SU-DHL-6 (cell line): ENCODE measurements at regions not wholly inside any gene's neighbourhood (a gene's known extent, or its start where the extent isn't known, plus 50 kb on each side); places are given as distances from the start of the nearest gene placed in this dataset.

Experiments used
- H2AFZ ChIP-seq: fragments of 200-600 bp; sonication (generic); 2 replicates; pipeline ENCODE4 v1.6.1; 2014; ENCODE audit warnings: low read depth, mild to moderate bottlenecking, moderate library complexity, mixed read lengths, antibody characterized with exemption, low read length; ENCODE audit not compliant: severe bottlenecking
- H3F3A ChIP-seq: fragments of 200-600 bp; shearing (Covaris generic); 2 replicates; pipeline ENCODE4 v1.6.0; 2016; ENCODE audit warnings: antibody characterized with exemption, mild to moderate bottlenecking; ENCODE audit not compliant: insufficient read depth
- H3K27ac ChIP-seq: fragments of 200-600 bp; sonication (generic); 2 replicates; pipeline ENCODE4 v1.5.1; 2016; ENCODE audit warnings: low read depth, mild to moderate bottlenecking, low read length, moderate library complexity, mixed read lengths
- H3K27me3 ChIP-seq: fragments of 200-600 bp; sonication (generic), shearing (Covaris generic); 2 replicates; pipeline ENCODE4 v1.6.0; 2014; ENCODE audit warnings: mild to moderate bottlenecking, low read length
- H3K36me3 ChIP-seq: fragments of 200-600 bp; sonication (generic); 2 replicates; pipeline ENCODE4 v1.6.1; 2014; ENCODE audit warnings: mild to moderate bottlenecking, low read length, mixed read lengths
- H3K4me2 ChIP-seq: fragments of 300-600, 200-600 bp; shearing (Covaris generic), sonication (generic); 2 replicates; pipeline ENCODE4 v1.6.0; 2014; ENCODE audit warnings: low read length, low read depth, mild to moderate bottlenecking; ENCODE audit not compliant: poor library complexity, severe bottlenecking
- H3K4me3 ChIP-seq: fragments of 200-600 bp; sonication (generic); 2 replicates; pipeline ENCODE4 v1.5.1; 2014; ENCODE audit warnings: antibody characterized with exemption, low read length, mild to moderate bottlenecking, mixed read lengths; ENCODE audit not compliant: insufficient read depth, poor library complexity, severe bottlenecking
- H3K79me2 ChIP-seq: fragments of 200-600 bp; sonication (generic); 2 replicates; pipeline ENCODE4 v1.6.1; 2014; ENCODE audit warnings: mild to moderate bottlenecking, low read length, moderate library complexity; ENCODE audit not compliant: insufficient read depth
- H3K9ac ChIP-seq: fragments of 200-600 bp; sonication (generic); 2 replicates; pipeline ENCODE4 v1.7.0; 2014; ENCODE audit warnings: mild to moderate bottlenecking, low read length
- H3K9me2 ChIP-seq: fragments of 200-600 bp; sonication (generic); replicated peaks from 2 replicates; pipeline ENCODE4 v1.6.1; 2014; ENCODE audit warnings: low read length; ENCODE audit not compliant: insufficient read depth
- H3K9me3 ChIP-seq: fragments of 200-600 bp; sonication (generic); 2 replicates; pipeline ENCODE4 v1.6.1; 2014; ENCODE audit warnings: low read length, mixed read lengths; ENCODE audit not compliant: insufficient read depth
- H4K20me1 ChIP-seq: fragments of 200-600 bp; sonication (generic); 2 replicates; pipeline ENCODE4 v1.6.1; 2014; ENCODE audit warnings: low read depth, mild to moderate bottlenecking, antibody characterized with exemption, low read length, moderate library complexity, mixed read lengths
- EZH2phosphoT487 ChIP-seq: fragments of 200-600 bp; sonication (generic), shearing (Covaris generic); conservative IDR thresholded peaks from 2 replicates; pipeline ENCODE4 v1.6.1; 2018; ENCODE audit warnings: mild to moderate bottlenecking, antibody characterized with exemption, low read length, moderate library complexity, mixed read lengths
- TF ChIP-seq, protein P1 (sequence below): fragments of 200-600 bp; sonication (generic); IDR thresholded peaks from one replicate; pipeline ENCODE4 v1.5.1; 2017; ENCODE audit warnings: antibody characterized with exemption, mild to moderate bottlenecking, low read length, moderate library complexity; ENCODE audit not compliant: insufficient read depth, poor library complexity, severe bottlenecking

DNA sequence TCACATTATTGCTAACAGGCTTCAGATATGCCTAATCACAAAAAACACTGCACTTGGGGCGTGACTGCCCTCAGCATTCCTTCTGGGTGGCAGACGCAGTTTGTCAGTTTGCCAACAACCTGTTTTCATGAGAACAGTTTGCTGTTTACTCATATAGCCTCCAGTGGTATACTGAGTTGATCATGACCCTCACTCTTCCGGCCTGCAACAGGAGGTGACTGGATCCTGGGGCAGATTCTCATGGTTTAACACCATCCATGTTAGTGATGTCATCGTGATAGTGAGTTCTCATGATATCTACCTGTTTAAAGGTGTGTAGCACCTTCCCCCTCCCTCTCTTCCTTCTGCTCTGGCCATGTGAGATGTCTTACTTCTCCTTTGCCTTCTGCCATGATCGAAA lies 555.2 kb downstream of the PLPP3 start:
- Histone ChIP-seq H3K27me3 (no peaks in the 10 kb centered on the region), H3K27ac (no peak overlapping the region), H3F3A (no peaks in the 10 kb centered on the region), H3K9me2 (no peaks in the 10 kb centered on the region), H3K79me2 (no peaks in the 10 kb centered on the region), H4K20me1 (no peaks in the 10 kb centered on the region), H3K4me2 (no peak overlapping the region), H3K9ac (no peak overlapping the region), H2AFZ (no peak overlapping the region), H3K4me3 (no peak overlapping the region), H3K36me3 (no peaks in the 10 kb centered on the region), H3K9me3 (no peaks in the 10 kb centered on the region)
- TF ChIP-seq, protein P1, sequence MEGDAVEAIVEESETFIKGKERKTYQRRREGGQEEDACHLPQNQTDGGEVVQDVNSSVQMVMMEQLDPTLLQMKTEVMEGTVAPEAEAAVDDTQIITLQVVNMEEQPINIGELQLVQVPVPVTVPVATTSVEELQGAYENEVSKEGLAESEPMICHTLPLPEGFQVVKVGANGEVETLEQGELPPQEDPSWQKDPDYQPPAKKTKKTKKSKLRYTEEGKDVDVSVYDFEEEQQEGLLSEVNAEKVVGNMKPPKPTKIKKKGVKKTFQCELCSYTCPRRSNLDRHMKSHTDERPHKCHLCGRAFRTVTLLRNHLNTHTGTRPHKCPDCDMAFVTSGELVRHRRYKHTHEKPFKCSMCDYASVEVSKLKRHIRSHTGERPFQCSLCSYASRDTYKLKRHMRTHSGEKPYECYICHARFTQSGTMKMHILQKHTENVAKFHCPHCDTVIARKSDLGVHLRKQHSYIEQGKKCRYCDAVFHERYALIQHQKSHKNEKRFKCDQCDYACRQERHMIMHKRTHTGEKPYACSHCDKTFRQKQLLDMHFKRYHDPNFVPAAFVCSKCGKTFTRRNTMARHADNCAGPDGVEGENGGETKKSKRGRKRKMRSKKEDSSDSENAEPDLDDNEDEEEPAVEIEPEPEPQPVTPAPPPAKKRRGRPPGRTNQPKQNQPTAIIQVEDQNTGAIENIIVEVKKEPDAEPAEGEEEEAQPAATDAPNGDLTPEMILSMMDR, result no peak
- no peak for TF ChIP-seq EZH2phosphoT487

- H3K4me2 ChIP-seq, result no peak overlapping the region
- H3K9me3 ChIP-seq, result no peaks in the 10 kb centered on the region
- H3K27ac ChIP-seq, result no peak overlapping the region
- H2AFZ ChIP-seq, result no peak overlapping the region
- H3K4me3 ChIP-seq, result no peak overlapping the region
- no peaks in the 10 kb centered on the region for H3K9me2 ChIP-seq
- H3K79me2 ChIP-seq, result no peaks in the 10 kb centered on the region
- TF ChIP-seq, protein P1, result no peak
- TF ChIP-seq EZH2phosphoT487, result no peak
- H3K27me3 ChIP-seq, result no peaks in the 10 kb centered on the region
- no peak overlapping the region for H3K9ac ChIP-seq
- no peaks in the 10 kb centered on the region for H4K20me1 ChIP-seq
- no peaks in the 10 kb centered on the region for H3F3A ChIP-seq
- H3K36me3 ChIP-seq, result no peaks in the 10 kb centered on the region
Observed at GRCh38 chr1:56019922-56020321, 559.4 kb downstream of the PLPP3 start.

DNA sequence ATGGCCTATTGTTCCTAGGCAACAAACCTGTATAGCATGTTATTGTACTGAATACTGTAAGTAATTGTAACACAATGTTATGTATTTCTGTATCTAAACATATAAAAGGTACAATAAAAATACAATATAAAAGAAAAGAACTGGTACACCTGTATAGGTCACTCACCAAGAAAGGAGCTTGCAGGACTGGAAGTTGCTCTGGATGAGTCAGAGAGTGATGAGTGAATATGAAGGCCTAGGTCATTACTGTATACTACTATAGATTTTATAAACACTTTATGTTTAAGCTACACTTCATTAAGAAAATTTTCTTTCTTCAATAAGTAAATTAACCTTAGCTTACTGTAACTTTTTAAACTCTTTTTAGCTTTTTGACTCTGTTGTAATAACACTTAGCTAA lies 559.9 kb downstream of the PLPP3 start:
- H3F3A ChIP-seq, result no peaks in the 10 kb centered on the region

More for the DNA sequence above, 559.9 kb downstream of the PLPP3 start:
- Histone ChIP-seq H3K79me2 (no peaks in the 10 kb centered on the region), H3K27ac (no peak overlapping the region), H3K4me2 (no peak overlapping the region), H3K27me3 (no peaks in the 10 kb centered on the region), H3K9me3 (no peaks in the 10 kb centered on the region), H2AFZ (no peak overlapping the region), H3K36me3 (no peaks in the 10 kb centered on the region), H3K9ac (no peak overlapping the region), H3K9me2 (no peaks in the 10 kb centered on the region), H4K20me1 (no peaks in the 10 kb centered on the region), H3K4me3 (no peak overlapping the region)
- no peak for TF ChIP-seq EZH2phosphoT487
- TF ChIP-seq, protein P1, result no peak
